ENCODE measurements at regions not wholly inside any gene's neighbourhood (a gene's known extent, or its start where the extent isn't known, plus 50 kb on each side); places are given as distances from the start of the nearest gene placed in this dataset.
"Not testable (repeated sequence)": the region's sequence is repeated elsewhere in the genome, so short reads cannot be mapped to it uniquely, and the experiment has no call there.

DNA sequence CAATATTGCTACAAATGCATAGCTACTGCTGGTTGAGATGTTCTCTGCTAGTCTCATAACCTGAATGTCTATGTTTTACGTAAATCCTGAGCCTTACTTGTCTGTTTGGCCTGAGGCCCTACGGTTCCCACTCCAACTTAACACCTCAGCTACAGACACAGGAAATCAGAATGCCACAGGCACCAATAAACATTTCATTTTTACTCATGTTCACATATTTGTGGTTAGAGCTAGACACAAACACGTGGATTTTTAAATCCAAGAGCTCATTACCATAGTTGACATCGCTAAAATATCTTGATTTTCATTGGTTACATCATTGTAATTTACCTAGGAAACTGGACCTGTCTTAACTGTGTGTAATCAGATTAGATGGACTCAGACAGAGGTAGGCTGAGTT, 263.8 kb upstream of the CDH19 start:
- no peak for DNase-seq (ENCODE audit: insufficient read length, low spot score, missing footprints)
- H3K27ac ChIP-seq (ENCODE audit: low read depth, low read length), result no peak overlapping the region
- no peaks in the 10 kb centered on the region for H3K36me3 ChIP-seq (ENCODE audit: insufficient read depth, low read length)
- no peak overlapping the region for H3K4me2 ChIP-seq (ENCODE audit: insufficient read depth, low read length)
- no peaks in the 10 kb centered on the region for H3K4me1 ChIP-seq (ENCODE audit: insufficient read depth, low read length)
- H2AFZ ChIP-seq (ENCODE audit: low read length), result no peak overlapping the region
- no peaks in the 10 kb centered on the region for H4K20me1 ChIP-seq (ENCODE audit: insufficient read depth, low read length)
- no peak overlapping the region for H3K4me3 ChIP-seq (ENCODE audit: insufficient read depth, low read length)
- peaks cover 2% of the 10 kb centered on the region for H3K9me3 ChIP-seq (ENCODE audit: low read depth, low read length)
- H3K79me2 ChIP-seq (ENCODE audit: insufficient read depth, low read length), result no peaks in the 10 kb centered on the region
- no peaks in the 10 kb centered on the region for H3K27me3 ChIP-seq (ENCODE audit: insufficient read depth, low read length)
- TF ChIP-seq, protein P1, sequence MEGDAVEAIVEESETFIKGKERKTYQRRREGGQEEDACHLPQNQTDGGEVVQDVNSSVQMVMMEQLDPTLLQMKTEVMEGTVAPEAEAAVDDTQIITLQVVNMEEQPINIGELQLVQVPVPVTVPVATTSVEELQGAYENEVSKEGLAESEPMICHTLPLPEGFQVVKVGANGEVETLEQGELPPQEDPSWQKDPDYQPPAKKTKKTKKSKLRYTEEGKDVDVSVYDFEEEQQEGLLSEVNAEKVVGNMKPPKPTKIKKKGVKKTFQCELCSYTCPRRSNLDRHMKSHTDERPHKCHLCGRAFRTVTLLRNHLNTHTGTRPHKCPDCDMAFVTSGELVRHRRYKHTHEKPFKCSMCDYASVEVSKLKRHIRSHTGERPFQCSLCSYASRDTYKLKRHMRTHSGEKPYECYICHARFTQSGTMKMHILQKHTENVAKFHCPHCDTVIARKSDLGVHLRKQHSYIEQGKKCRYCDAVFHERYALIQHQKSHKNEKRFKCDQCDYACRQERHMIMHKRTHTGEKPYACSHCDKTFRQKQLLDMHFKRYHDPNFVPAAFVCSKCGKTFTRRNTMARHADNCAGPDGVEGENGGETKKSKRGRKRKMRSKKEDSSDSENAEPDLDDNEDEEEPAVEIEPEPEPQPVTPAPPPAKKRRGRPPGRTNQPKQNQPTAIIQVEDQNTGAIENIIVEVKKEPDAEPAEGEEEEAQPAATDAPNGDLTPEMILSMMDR (IDR thresholded peaks at IDR 0.05; ENCODE audit: extremely low read depth, low read depth, low read length), result no peak

DNA sequence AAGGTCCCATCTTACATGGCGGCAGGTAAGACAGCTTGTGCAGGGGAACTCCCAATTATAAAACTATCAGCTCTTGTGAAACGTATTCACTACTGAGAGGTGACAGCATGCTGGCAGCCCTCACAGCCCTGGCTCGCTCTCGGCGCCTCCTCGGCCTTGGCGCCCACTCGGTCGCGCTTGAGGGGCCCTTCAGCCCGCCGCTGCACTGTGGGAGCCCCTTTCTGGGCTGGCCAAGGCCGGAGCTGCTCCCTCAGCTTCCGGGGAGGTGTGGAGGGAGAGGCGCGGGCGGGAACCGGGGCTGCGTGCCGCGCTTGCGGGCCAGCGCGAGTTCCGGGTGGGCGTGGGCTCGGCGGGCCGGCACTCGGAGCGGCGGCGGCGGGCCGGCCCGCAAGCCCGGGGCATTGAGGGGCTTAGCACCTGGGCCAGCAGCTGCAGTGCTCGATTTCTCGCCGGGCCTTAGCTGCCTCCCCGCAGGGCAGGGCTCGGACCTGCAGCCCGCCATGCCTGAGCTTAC, 262.6 kb upstream of the CDH19 start:
- H3K27me3 ChIP-seq (ENCODE audit: insufficient read depth, low read length); H2AFZ ChIP-seq (ENCODE audit: low read length); H3K36me3 ChIP-seq (ENCODE audit: insufficient read depth, low read length); H3K4me1 ChIP-seq (ENCODE audit: insufficient read depth, low read length); DNase-seq (ENCODE audit: insufficient read length, low spot score, missing footprints); H3K4me2 ChIP-seq (ENCODE audit: insufficient read depth, low read length); H3K9me3 ChIP-seq (ENCODE audit: low read depth, low read length); H3K27ac ChIP-seq (ENCODE audit: low read depth, low read length); H4K20me1 ChIP-seq (ENCODE audit: insufficient read depth, low read length); H3K79me2 ChIP-seq (ENCODE audit: insufficient read depth, low read length); H3K4me3 ChIP-seq (ENCODE audit: insufficient read depth, low read length): not testable (repeated sequence)

DNA sequence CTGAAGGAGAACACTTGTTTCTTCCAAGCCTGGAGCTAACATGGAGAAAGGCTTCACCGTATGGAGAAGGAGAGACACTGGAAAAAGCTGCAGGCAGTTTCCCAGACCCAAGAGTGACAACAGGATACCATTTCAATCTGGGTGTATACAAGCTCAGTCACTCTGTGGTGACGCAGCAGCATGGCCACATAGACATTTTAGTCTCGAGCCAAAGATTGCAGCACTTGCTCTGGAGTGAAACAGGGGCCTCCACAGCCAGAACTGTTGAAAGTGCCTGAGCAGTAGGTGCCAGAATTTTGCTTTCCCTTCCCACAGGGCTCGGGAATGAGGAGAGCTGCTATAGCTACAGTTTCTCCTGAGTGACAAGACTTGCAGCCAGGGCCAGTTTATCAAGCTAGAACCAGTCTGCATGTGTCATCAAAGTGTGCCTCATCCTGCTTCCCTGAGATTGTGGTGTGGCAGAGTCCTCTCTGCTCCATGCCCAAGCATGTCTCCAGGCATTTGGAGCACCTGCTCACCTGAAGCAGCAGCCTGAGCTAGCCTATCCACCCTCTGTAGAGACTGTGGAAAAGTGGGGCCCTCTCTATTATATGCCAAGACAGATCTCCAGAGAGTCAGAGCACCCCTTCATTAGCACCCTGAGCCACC, 234.6 kb upstream of the CDH19 start:
- no peaks in the 10 kb centered on the region for H3K4me1 ChIP-seq (ENCODE audit: insufficient read depth, low read length)
- no peaks in the 10 kb centered on the region for H4K20me1 ChIP-seq (ENCODE audit: insufficient read depth, low read length)
- no peak overlapping the region for H2AFZ ChIP-seq (ENCODE audit: low read length)
- no peak for DNase-seq (ENCODE audit: insufficient read length, low spot score, missing footprints)
- H3K4me2 ChIP-seq (ENCODE audit: insufficient read depth, low read length), result no peak overlapping the region
- no peak overlapping the region for H3K4me3 ChIP-seq (ENCODE audit: insufficient read depth, low read length)
- H3K9me3 ChIP-seq (ENCODE audit: low read depth, low read length), result peaks cover 2% of the 10 kb centered on the region
- H3K27ac ChIP-seq (ENCODE audit: low read depth, low read length), result no peak overlapping the region
- no peaks in the 10 kb centered on the region for H3K27me3 ChIP-seq (ENCODE audit: insufficient read depth, low read length)
- no peaks in the 10 kb centered on the region for H3K79me2 ChIP-seq (ENCODE audit: insufficient read depth, low read length)
- no peaks in the 10 kb centered on the region for H3K36me3 ChIP-seq (ENCODE audit: insufficient read depth, low read length)
- TF ChIP-seq, protein P1 (IDR thresholded peaks at IDR 0.05; ENCODE audit: extremely low read depth, low read depth, low read length), result no peak

DNA sequence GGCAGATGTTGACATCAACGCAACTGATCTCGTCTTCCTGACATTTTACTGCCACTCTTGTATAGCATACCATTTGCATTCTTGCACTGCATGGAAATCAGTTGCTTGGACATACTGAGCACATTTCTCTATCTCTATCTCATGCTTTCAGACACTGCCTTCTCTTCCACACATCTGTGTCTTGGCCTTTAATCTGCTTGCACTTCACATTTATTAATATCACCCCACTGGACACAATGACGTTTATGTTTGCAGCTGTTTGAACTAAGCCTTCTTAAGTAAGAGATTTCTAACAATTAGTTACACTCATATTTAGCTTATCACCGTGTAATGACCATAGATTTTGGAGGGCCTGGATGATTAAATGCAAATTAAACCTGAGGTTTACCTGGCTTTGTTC, 229.8 kb upstream of the CDH19 start:
- Histone ChIP-seq H3K79me2 (ENCODE audit: insufficient read depth, low read length) (no peaks in the 10 kb centered on the region), H3K9me3 (ENCODE audit: low read depth, low read length) (peaks cover 8% of the 10 kb centered on the region), H3K4me1 (ENCODE audit: insufficient read depth, low read length) (no peaks in the 10 kb centered on the region), H3K27ac (ENCODE audit: low read depth, low read length) (no peak overlapping the region), H2AFZ (ENCODE audit: low read length) (no peak overlapping the region), H3K36me3 (ENCODE audit: insufficient read depth, low read length) (no peaks in the 10 kb centered on the region), H3K27me3 (ENCODE audit: insufficient read depth, low read length) (no peaks in the 10 kb centered on the region), H4K20me1 (ENCODE audit: insufficient read depth, low read length) (no peaks in the 10 kb centered on the region), H3K4me2 (ENCODE audit: insufficient read depth, low read length) (no peak overlapping the region), H3K4me3 (ENCODE audit: insufficient read depth, low read length) (no peak overlapping the region)
- DNase-seq (ENCODE audit: insufficient read length, low spot score, missing footprints), result no peak
- TF ChIP-seq, protein P1 (IDR thresholded peaks at IDR 0.05; ENCODE audit: extremely low read depth, low read depth, low read length), result no peak
